SK-N-SH treated with all-trans-retinoic acid at 6 μM for 48 hours (cell line): ENCODE measurements at regions not wholly inside any gene's neighbourhood (a gene's known extent, or its start where the extent isn't known, plus 50 kb on each side); places are given as distances from the start of the nearest gene placed in this dataset.

Experiments used
- ATAC-seq: fragments of 200-7000 bp; cut with Tn5 transposase; 3 replicates; pipeline ENCODE4 v1.9.1; 2020; ENCODE audit warnings: mild to moderate bottlenecking, moderate library complexity
- ARNTL ChIP-seq: fragments of 450-650 bp; formaldehyde crosslinking; IDR thresholded peaks from 2 replicates; pipeline ENCODE4 v1.5.0; 2020; ENCODE audit warnings: low read depth, mild to moderate bottlenecking, moderate library complexity, borderline replicate concordance
- BACH2 ChIP-seq: fragments of 250-450 bp; sonication (Bioruptor Pico); IDR thresholded peaks from 2 replicates; pipeline ENCODE4 v1.9.0; 2021; ENCODE audit warnings: mild to moderate bottlenecking, borderline replicate concordance
- CSDC2 ChIP-seq: fragments of 250-450 bp; sonication (Bioruptor Pico); IDR thresholded peaks from 2 replicates; pipeline ENCODE4 v1.5.0; 2020; ENCODE audit warnings: mild to moderate bottlenecking, moderate library complexity
- ESRRG ChIP-seq: fragments of 250-450 bp; sonication (Bioruptor Pico); IDR thresholded peaks from 2 replicates; pipeline ENCODE4 v1.6.1; 2021; ENCODE audit warnings: mild to moderate bottlenecking
- GLIS3 ChIP-seq: fragments of 250-450 bp; sonication (Bioruptor Pico); IDR thresholded peaks from 2 replicates; pipeline ENCODE4 v1.5.0; 2020; ENCODE audit warnings: mild to moderate bottlenecking, moderate library complexity
- ISL1 ChIP-seq: fragments of 250-450 bp; sonication (Bioruptor Pico); IDR thresholded peaks from 2 replicates; pipeline ENCODE4 v2.1.2; 2022; ENCODE audit warnings: mild to moderate bottlenecking, moderate library complexity
- OSR1 ChIP-seq: fragments of 250-450 bp; sonication (Bioruptor Pico); IDR thresholded peaks from 2 replicates; pipeline ENCODE4 v1.8.0; 2022; ENCODE audit warnings: moderate library complexity, mild to moderate bottlenecking, inconsistent platforms
- PPARA ChIP-seq: fragments of 250-450 bp; sonication (Bioruptor Pico); IDR thresholded peaks from 2 replicates; pipeline ENCODE4 v1.5.0; 2020; ENCODE audit warnings: mild to moderate bottlenecking, borderline replicate concordance
- SNAI2 ChIP-seq: fragments of 250-450 bp; sonication (Bioruptor Pico); IDR thresholded peaks from 2 replicates; pipeline ENCODE4 v1.5.0; 2020; ENCODE audit warnings: mild to moderate bottlenecking, moderate library complexity
- TCF4 ChIP-seq: fragments of 250-450 bp; sonication (Bioruptor Pico); IDR thresholded peaks from 2 replicates; pipeline ENCODE4 v1.8.0; 2021; ENCODE audit warnings: mild to moderate bottlenecking, moderate library complexity, borderline replicate concordance
- TOX ChIP-seq: fragments of 250-450 bp; sonication (Bioruptor Pico); IDR thresholded peaks from 2 replicates; pipeline ENCODE4 v1.8.0; 2021; ENCODE audit warnings: mild to moderate bottlenecking, moderate library complexity, borderline replicate concordance
- ZC3H10 ChIP-seq: fragments of 250-450 bp; sonication (Bioruptor Pico); IDR thresholded peaks from 2 replicates; pipeline ENCODE4 v1.5.1; 2021; ENCODE audit warnings: mild to moderate bottlenecking, moderate library complexity
- ZFP3 ChIP-seq: fragments of 250-450 bp; sonication (Bioruptor Pico); IDR thresholded peaks from 2 replicates; pipeline ENCODE4 v1.5.0; 2020; ENCODE audit warnings: mild to moderate bottlenecking, moderate library complexity
- ZFP30 ChIP-seq: fragments of 450-650 bp; formaldehyde crosslinking; IDR thresholded peaks from 2 replicates; pipeline ENCODE4 v1.5.0; 2022; ENCODE audit warnings: mild to moderate bottlenecking, moderate library complexity
- ZNF565 ChIP-seq: fragments of 450-650 bp; formaldehyde crosslinking; conservative IDR thresholded peaks from 2 replicates; pipeline ENCODE4 v1.5.0; 2020; ENCODE audit warnings: low read depth, mild to moderate bottlenecking, moderate library complexity
- ZNF70 ChIP-seq: fragments of 450-650 bp; formaldehyde crosslinking; IDR thresholded peaks from 2 replicates; pipeline ENCODE4 v1.5.0; 2020; ENCODE audit warnings: mild to moderate bottlenecking, moderate library complexity
- ZNF8 ChIP-seq: fragments of 450-650 bp; formaldehyde crosslinking; IDR thresholded peaks from 2 replicates; pipeline ENCODE4 v1.5.0; 2020; ENCODE audit warnings: mild to moderate bottlenecking, moderate library complexity
- TF ChIP-seq, protein P1 (sequence below): fragments of 250-450 bp; sonication (Bioruptor Pico); IDR thresholded peaks from 2 replicates; pipeline ENCODE4 v1.5.0; 2020; ENCODE audit warnings: mild to moderate bottlenecking, moderate library complexity
- TF ChIP-seq, protein P2 (sequence below): fragments of 250-450 bp; sonication (Bioruptor Pico); IDR thresholded peaks from 2 replicates; pipeline ENCODE4 v1.8.0; 2020; ENCODE audit warnings: mild to moderate bottlenecking, moderate library complexity, borderline replicate concordance
- TF ChIP-seq, protein P3 (sequence below): fragments of 250-450 bp; sonication (Bioruptor Pico); IDR thresholded peaks from 2 replicates; pipeline ENCODE4 v1.5.1; 2020; ENCODE audit warnings: low read depth, mild to moderate bottlenecking, moderate library complexity

DNA sequence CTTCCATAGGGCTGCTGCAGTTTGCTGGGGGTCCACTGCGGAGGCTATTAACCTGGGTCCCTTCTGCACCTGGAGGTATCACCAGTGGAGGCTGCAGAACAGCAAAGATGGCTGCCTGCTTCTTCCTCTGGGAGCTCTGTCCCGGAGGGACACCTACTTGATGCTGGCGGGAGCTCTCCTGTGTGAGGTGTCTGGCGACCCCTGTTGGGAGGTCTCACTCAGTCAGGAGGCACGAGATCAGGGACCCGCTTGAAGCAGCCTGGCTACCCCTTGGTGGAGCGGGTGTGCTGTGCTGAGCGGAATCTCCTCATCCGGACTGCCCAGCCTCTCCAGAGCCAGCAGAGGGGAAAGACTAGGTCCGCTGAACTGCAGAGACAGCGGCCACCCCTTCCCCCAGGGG, 56.0 kb upstream of the CTXND1 start:
- ATAC-seq = no peak
- TF ChIP-seq OSR1 (CRISPR knock-in tag) (no peak), SNAI2 (CRISPR knock-in tag) (no peak), ISL1 (CRISPR knock-in tag) (no peak), TCF4 (CRISPR knock-in tag) (no peak), GLIS3 (CRISPR knock-in tag) (no peak), ZNF8 (CRISPR knock-in tag) (no peak), BACH2 (CRISPR knock-in tag) (no peak), ZFP30 (CRISPR knock-in tag) (no peak), ZNF70 (CRISPR knock-in tag) (no peak)
- TF ChIP-seq, protein P1, sequence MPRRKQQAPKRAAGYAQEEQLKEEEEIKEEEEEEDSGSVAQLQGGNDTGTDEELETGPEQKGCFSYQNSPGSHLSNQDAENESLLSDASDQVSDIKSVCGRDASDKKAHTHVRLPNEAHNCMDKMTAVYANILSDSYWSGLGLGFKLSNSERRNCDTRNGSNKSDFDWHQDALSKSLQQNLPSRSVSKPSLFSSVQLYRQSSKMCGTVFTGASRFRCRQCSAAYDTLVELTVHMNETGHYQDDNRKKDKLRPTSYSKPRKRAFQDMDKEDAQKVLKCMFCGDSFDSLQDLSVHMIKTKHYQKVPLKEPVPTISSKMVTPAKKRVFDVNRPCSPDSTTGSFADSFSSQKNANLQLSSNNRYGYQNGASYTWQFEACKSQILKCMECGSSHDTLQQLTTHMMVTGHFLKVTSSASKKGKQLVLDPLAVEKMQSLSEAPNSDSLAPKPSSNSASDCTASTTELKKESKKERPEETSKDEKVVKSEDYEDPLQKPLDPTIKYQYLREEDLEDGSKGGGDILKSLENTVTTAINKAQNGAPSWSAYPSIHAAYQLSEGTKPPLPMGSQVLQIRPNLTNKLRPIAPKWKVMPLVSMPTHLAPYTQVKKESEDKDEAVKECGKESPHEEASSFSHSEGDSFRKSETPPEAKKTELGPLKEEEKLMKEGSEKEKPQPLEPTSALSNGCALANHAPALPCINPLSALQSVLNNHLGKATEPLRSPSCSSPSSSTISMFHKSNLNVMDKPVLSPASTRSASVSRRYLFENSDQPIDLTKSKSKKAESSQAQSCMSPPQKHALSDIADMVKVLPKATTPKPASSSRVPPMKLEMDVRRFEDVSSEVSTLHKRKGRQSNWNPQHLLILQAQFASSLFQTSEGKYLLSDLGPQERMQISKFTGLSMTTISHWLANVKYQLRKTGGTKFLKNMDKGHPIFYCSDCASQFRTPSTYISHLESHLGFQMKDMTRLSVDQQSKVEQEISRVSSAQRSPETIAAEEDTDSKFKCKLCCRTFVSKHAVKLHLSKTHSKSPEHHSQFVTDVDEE (CRISPR knock-in tag) = no peak

DNA sequence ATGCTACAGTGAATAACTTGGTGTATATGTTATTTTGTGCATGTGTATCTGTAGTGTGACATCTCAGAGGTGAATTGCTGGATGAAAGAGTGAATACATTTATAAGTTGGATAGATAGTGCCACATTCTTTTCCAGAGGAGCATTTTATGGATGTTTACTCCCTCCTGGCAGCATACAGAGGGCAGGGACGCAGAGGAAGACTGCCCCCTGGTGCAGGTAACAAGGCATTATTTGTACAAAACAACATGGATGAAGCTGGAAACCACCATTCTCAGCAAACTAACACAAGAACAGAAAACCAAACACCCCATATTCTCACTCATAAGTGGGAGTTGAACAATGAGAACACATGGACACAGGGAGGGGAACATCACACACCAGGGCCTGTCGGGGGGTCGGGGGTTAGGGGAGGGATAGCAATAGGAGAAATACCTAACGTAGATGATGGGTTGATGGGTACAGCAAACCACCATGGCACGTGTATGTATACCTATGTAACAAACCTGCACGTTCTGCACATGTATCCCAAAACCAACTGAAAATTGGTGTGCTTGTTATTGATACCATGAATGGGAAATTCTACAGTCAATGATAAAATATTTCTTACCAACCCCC, 57.9 kb upstream of the CTXND1 start:
- ATAC-seq = peak; percentile 67
- TF ChIP-seq ZC3H10 (no peak), ZNF565 (CRISPR knock-in tag) (no peak), ZFP3 (CRISPR knock-in tag) (no peak), PPARA (CRISPR knock-in tag) (no peak), TCF4 (CRISPR knock-in tag) (no peak), BACH2 (CRISPR knock-in tag) (no peak), ESRRG (no peak), TOX (no peak), OSR1 (CRISPR knock-in tag) (no peak), CSDC2 (no peak)
- TF ChIP-seq, protein P2, sequence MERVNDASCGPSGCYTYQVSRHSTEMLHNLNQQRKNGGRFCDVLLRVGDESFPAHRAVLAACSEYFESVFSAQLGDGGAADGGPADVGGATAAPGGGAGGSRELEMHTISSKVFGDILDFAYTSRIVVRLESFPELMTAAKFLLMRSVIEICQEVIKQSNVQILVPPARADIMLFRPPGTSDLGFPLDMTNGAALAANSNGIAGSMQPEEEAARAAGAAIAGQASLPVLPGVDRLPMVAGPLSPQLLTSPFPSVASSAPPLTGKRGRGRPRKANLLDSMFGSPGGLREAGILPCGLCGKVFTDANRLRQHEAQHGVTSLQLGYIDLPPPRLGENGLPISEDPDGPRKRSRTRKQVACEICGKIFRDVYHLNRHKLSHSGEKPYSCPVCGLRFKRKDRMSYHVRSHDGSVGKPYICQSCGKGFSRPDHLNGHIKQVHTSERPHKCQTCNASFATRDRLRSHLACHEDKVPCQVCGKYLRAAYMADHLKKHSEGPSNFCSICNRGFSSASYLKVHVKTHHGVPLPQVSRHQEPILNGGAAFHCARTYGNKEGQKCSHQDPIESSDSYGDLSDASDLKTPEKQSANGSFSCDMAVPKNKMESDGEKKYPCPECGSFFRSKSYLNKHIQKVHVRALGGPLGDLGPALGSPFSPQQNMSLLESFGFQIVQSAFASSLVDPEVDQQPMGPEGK (CRISPR knock-in tag) = no peak
- TF ChIP-seq, protein P3, sequence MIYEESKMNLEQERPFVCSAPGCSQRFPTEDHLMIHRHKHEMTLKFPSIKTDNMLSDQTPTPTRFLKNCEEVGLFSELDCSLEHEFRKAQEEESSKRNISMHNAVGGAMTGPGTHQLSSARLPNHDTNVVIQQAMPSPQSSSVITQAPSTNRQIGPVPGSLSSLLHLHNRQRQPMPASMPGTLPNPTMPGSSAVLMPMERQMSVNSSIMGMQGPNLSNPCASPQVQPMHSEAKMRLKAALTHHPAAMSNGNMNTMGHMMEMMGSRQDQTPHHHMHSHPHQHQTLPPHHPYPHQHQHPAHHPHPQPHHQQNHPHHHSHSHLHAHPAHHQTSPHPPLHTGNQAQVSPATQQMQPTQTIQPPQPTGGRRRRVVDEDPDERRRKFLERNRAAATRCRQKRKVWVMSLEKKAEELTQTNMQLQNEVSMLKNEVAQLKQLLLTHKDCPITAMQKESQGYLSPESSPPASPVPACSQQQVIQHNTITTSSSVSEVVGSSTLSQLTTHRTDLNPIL (CRISPR knock-in tag) = no peak

DNA sequence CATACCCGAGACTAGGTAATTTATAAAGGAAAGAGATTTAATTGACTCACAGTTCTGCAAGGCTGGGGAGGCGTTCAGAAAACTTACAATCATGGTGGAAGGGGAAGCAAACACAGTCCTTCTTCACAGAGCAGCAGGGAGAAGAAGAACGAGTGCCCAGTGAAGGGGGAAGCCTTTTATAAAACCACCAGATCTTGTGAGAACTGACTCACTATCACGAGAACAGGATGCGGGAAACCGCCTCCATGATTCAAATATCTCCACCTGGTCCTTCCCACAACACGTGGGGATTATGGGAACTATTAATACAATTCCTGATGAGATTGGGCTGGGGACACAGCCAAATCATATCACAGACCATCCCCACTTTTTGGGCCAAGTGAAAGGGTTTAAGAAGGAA, 58.8 kb upstream of the CTXND1 start:
- no peak for TF ChIP-seq ZC3H10
- TF ChIP-seq ZFP30 (CRISPR knock-in tag) = no peak
- no peak for TF ChIP-seq ARNTL (CRISPR knock-in tag)
- TF ChIP-seq, protein P3 (CRISPR knock-in tag) = no peak
- TF ChIP-seq, protein P2 (CRISPR knock-in tag) = no peak
- TF ChIP-seq, protein P1 (CRISPR knock-in tag) = no peak
- ATAC-seq = no peak
